Fibroblast of the aortic adventitia (primary cell): ENCODE measurements at regions not wholly inside any gene's neighbourhood (a gene's known extent, or its start where the extent isn't known, plus 50 kb on each side); places are given as distances from the start of the nearest gene placed in this dataset.
"Not testable (repeated sequence)": the region's sequence is repeated elsewhere in the genome, so short reads cannot be mapped to it uniquely, and the experiment has no call there.

Source experiments
- DNase-seq: peaks from one replicate; pipeline ENCODE4 v3.0.0-alpha.2; 2010; ENCODE audit warnings: low read depth
- H3K4me3 ChIP-seq: 2 replicates; pipeline ENCODE4 v1.5.1; 2011; ENCODE audit warnings: low read depth, mild to moderate bottlenecking, control low read depth, low read length, moderate library complexity
- TF ChIP-seq, protein P1 (sequence below): IDR thresholded peaks from 2 replicates; pipeline ENCODE4 v1.5.1; 2011; ENCODE audit warnings: mild to moderate bottlenecking, low read length, control low read depth, inconsistent platforms; ENCODE audit not compliant: insufficient read depth

GRCh38 chr2:132279930-132280615, 118.3 kb upstream of the ANKRD30BL start:
- TF ChIP-seq, protein P1, sequence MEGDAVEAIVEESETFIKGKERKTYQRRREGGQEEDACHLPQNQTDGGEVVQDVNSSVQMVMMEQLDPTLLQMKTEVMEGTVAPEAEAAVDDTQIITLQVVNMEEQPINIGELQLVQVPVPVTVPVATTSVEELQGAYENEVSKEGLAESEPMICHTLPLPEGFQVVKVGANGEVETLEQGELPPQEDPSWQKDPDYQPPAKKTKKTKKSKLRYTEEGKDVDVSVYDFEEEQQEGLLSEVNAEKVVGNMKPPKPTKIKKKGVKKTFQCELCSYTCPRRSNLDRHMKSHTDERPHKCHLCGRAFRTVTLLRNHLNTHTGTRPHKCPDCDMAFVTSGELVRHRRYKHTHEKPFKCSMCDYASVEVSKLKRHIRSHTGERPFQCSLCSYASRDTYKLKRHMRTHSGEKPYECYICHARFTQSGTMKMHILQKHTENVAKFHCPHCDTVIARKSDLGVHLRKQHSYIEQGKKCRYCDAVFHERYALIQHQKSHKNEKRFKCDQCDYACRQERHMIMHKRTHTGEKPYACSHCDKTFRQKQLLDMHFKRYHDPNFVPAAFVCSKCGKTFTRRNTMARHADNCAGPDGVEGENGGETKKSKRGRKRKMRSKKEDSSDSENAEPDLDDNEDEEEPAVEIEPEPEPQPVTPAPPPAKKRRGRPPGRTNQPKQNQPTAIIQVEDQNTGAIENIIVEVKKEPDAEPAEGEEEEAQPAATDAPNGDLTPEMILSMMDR: no peak
- H3K4me3 ChIP-seq: no peak overlapping the region
- DNase-seq: no peak

GRCh38 chr2:132280912-132281311, 119.2 kb upstream of the ANKRD30BL start:
- TF ChIP-seq, protein P1: no peak
- H3K4me3 ChIP-seq: no peak overlapping the region
- no peak for DNase-seq

- not testable (repeated sequence) for DNase-seq, H3K4me3 ChIP-seq
Observed at GRCh38 chr2:132282104-132282503, 120.4 kb upstream of the ANKRD30BL start.

DNA sequence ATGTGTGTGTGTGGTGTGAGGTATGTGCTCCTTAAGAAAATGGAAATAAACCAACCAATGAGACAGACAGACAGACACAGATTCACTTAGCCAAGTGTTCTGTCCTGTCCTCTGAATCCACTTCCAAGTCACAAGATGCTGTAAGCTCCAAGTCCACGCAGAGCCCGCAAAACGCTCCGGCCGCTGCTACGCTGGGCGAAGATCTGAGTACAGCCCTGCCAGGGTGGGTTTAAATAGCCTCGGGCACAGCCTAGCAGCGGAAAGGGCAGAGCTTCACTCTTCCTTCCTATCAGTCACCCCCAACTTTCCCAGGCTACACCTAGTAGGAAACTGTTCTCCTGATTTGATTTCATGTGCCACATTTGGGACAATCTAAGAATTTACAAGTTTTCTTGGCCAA, 121.2 kb upstream of the ANKRD30BL start:
- no peak overlapping the region for H3K4me3 ChIP-seq
- TF ChIP-seq, protein P1: no peak
- no peak for DNase-seq

GRCh38 chr2:132286289-132286911, 124.6 kb upstream of the ANKRD30BL start:
- not testable (repeated sequence) for H3K4me3 ChIP-seq, DNase-seq

- H3K4me3 ChIP-seq, DNase-seq: not testable (repeated sequence)
Observed at GRCh38 chr2:132287910-132288309, 126.2 kb upstream of the ANKRD30BL start.

- DNase-seq, H3K4me3 ChIP-seq: not testable (repeated sequence)
Observed at GRCh38 chr2:132289138-132289537, 127.4 kb upstream of the ANKRD30BL start.

GRCh38 chr2:132289812-132290211, 126.8 kb upstream of the GPR39 start:
- DNase-seq, H3K4me3 ChIP-seq: not testable (repeated sequence)

DNA sequence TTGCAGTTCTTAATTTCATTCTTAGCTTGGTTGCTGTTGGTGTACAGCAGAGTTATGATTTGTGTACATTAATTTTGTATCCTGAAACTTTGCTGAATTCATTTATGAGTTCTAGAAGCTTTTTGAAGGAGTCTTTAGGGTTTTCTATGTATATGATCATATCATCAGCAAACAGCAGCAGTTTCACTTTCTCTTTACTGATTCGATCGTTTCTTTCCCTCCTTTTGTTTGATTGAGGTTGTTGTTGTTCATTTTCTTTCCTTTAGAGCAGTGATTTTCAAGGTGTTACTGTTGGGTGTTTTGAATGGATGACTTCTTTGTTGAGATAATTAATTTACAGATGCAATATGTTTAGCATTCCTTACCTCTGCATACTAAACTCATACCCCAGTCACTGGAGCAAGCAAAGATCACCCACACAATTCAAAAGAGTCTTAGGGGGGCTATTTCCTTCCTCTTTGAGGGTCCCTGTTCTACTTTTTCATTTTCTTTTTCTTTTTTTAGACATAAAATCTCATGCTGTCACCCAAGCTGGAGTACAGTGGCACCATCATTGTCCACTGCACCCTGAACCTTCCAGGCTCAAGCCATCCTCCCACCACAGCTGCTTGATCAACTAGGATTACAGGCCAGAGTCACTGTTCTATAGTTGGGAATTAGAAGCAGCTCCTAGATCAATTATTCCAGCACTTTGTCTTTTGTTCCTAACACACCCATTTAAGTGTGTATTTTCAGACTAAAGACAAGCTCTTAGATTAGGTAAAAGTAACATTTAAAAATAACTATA, 115.8 kb upstream of the GPR39 start:
- not testable (repeated sequence) for DNase-seq, H3K4me3 ChIP-seq
